IMR-90 (cell line): ENCODE measurements at regions not wholly inside any gene's neighbourhood (a gene's known extent, or its start where the extent isn't known, plus 50 kb on each side); places are given as distances from the start of the nearest gene placed in this dataset.

Experiments
- ATAC-seq: fragments of 200-7000 bp; cut with Tn5 transposase; 2 replicates; pipeline ENCODE4 v1.9.1; 2020; ENCODE audit warnings: low read depth, mild to moderate bottlenecking, moderate library complexity
- BruUV-seq: library from RNA; stranded (reverse); fragments of 400-500 nt; replicated peaks from 2 replicates; lab custom pipeline; 2021; lab: Mats Ljungman, UMichigan
- CTCF ChIA-PET: fragments of 300-600 bp; formaldehyde crosslinking; extraction: SDS; loops from one replicate; lab custom pipeline; 2021; ENCODE audit warnings: antibody characterized with exemption; lab: Yijun Ruan, JAX
- POLR2A ChIA-PET: fragments of 300-600 bp; sonication (Branson Sonifier 250); formaldehyde crosslinking; loops from one replicate; lab custom pipeline; 2022; ENCODE audit warnings: antibody characterized with exemption; ENCODE audit not compliant: unreplicated experiment; lab: Charles Lee
- DNase-seq: peaks from one replicate; pipeline ENCODE4 v3.0.0; 2013
- H2AFZ ChIP-seq: replicated peaks from 2 replicates; pipeline ENCODE3; 2013; ENCODE audit warnings: low read length, mild to moderate bottlenecking; ENCODE audit not compliant: poor library complexity
- H2AK5ac ChIP-seq: 2 replicates; pipeline ENCODE4 v1.6.1; 2013; ENCODE audit warnings: low read depth, low read length, inconsistent platforms
- H2AK9ac ChIP-seq: replicated peaks from 2 replicates; pipeline ENCODE3; 2013; ENCODE audit warnings: mild to moderate bottlenecking, low read depth, low read length, moderate library complexity; ENCODE audit not compliant: poor library complexity
- H2BK120ac ChIP-seq: 2 replicates; pipeline ENCODE4 v1.6.1; 2013; ENCODE audit warnings: low read depth, low read length, inconsistent platforms
- H2BK15ac ChIP-seq: 3 replicates; pipeline ENCODE4 v1.6.1; 2013; ENCODE audit warnings: low read depth, low read length, inconsistent platforms
- H2BK20ac ChIP-seq: 2 replicates; pipeline ENCODE4 v1.6.1; 2013; ENCODE audit warnings: low read depth, mild to moderate bottlenecking, inconsistent platforms, low read length, moderate library complexity
- H2BK5ac ChIP-seq: 2 replicates; pipeline ENCODE4 v1.6.1; 2013; ENCODE audit warnings: mild to moderate bottlenecking, low read depth, low read length, inconsistent platforms; ENCODE audit not compliant: poor library complexity, severe bottlenecking
- H3K14ac ChIP-seq: replicated peaks from 2 replicates; pipeline ENCODE4 v1.6.1; 2013; ENCODE audit warnings: low read depth, low read length, inconsistent platforms
- H3K18ac ChIP-seq: 2 replicates; pipeline ENCODE4 v1.6.1; 2013; ENCODE audit warnings: low read depth, low read length, control low read depth
- H3K23ac ChIP-seq: 2 replicates; pipeline ENCODE4 v1.6.1; 2013; ENCODE audit warnings: low read depth, low read length, inconsistent platforms
- H3K27ac ChIP-seq: 2 replicates; pipeline ENCODE4 v1.5.1; 2013; ENCODE audit warnings: mild to moderate bottlenecking, control low read depth, low read length; ENCODE audit not compliant: insufficient read depth
- H3K27me3 ChIP-seq: 2 replicates; pipeline ENCODE4 v1.6.1; 2013; ENCODE audit warnings: low read length; ENCODE audit not compliant: control insufficient read depth, insufficient read depth
- H3K36me3 ChIP-seq: 2 replicates; pipeline ENCODE4 v1.6.1; 2013; ENCODE audit warnings: low read length, mixed read lengths; ENCODE audit not compliant: control insufficient read depth, insufficient read depth
- H3K4ac ChIP-seq: 2 replicates; pipeline ENCODE4 v1.6.1; 2013; ENCODE audit warnings: low read depth, low read length, inconsistent platforms
- H3K4me1 ChIP-seq: 2 replicates; pipeline ENCODE4 v1.6.1; 2013; ENCODE audit warnings: low read length, mixed read lengths; ENCODE audit not compliant: control insufficient read depth, insufficient read depth
- H3K4me2 ChIP-seq: 2 replicates; pipeline ENCODE4 v1.6.1; 2013; ENCODE audit warnings: low read depth, mild to moderate bottlenecking, control low read depth, low read length, moderate library complexity
- H3K4me3 ChIP-seq: 2 replicates; pipeline ENCODE4 v1.5.1; 2013; ENCODE audit warnings: low read depth, mild to moderate bottlenecking, control low read depth, low read length, moderate library complexity; ENCODE audit not compliant: insufficient read depth
- H3K56ac ChIP-seq: 2 replicates; pipeline ENCODE4 v1.6.1; 2013; ENCODE audit warnings: low read length, inconsistent platforms; ENCODE audit not compliant: insufficient read depth; ENCODE audit errors: extremely low read depth
- H3K79me1 ChIP-seq, 2 experiments: 2 replicates each; pipeline ENCODE4 v1.6.1; 2013; ENCODE audit warnings: low read length in 2 of 2, inconsistent platforms in 1 of 2, low read depth in 1 of 2
- H3K9ac ChIP-seq: 2 replicates; pipeline ENCODE4 v1.6.1; 2013; ENCODE audit warnings: low read depth, low read length, control low read depth
- H3K9me1 ChIP-seq: 2 replicates; pipeline ENCODE4 v1.6.1; 2013; ENCODE audit warnings: low read length, inconsistent platforms; ENCODE audit not compliant: insufficient read depth
- H3K9me3 ChIP-seq: 2 replicates; pipeline ENCODE4 v1.6.1; 2013; ENCODE audit warnings: low read length; ENCODE audit not compliant: control insufficient read depth, insufficient read depth
- H4K20me1 ChIP-seq: 2 replicates; pipeline ENCODE4 v1.6.1; 2013; ENCODE audit warnings: low read length, inconsistent platforms; ENCODE audit not compliant: insufficient read depth
- H4K5ac ChIP-seq: 2 replicates; pipeline ENCODE4 v1.6.1; 2013; ENCODE audit warnings: mild to moderate bottlenecking, low read depth, low read length, control low read depth
- H4K8ac ChIP-seq, 2 experiments: 2 replicates each; pipeline ENCODE4 v1.6.1; 2013; ENCODE audit warnings: low read depth in 2 of 2, low read length in 2 of 2, control low read depth in 1 of 2, inconsistent platforms in 1 of 2
- H4K91ac ChIP-seq: 2 replicates; pipeline ENCODE4 v1.6.1; 2013; ENCODE audit warnings: low read depth, low read length, inconsistent platforms; ENCODE audit not compliant: insufficient read depth
- BHLHE40 ChIP-seq: fragments of 150-350 bp; IDR thresholded peaks from 2 replicates; pipeline ENCODE4 v1.6.1; 2016; ENCODE audit warnings: mild to moderate bottlenecking, low read depth, low read length
- CEBPB ChIP-seq: IDR thresholded peaks from 2 replicates; pipeline ENCODE4 v1.6.1; 2012; ENCODE audit warnings: low read depth, low read length, improper control_type of control experiment
- FOS ChIP-seq: fragments of 150-350 bp; IDR thresholded peaks from 2 replicates; pipeline ENCODE4 v1.6.1; 2016; ENCODE audit warnings: low read depth, low read length
- MAFK ChIP-seq: IDR thresholded peaks from 2 replicates; pipeline ENCODE4 v1.6.1; 2012; ENCODE audit warnings: low read depth, low read length, improper control_type of control experiment
- MAZ ChIP-seq: IDR thresholded peaks from 2 replicates; pipeline ENCODE4 v1.6.1; 2012; ENCODE audit warnings: low read depth, mild to moderate bottlenecking, low read length, improper control_type of control experiment, moderate library complexity, borderline replicate concordance
- MXI1 ChIP-seq: IDR thresholded peaks from 2 replicates; pipeline ENCODE4 v1.6.1; 2012; ENCODE audit warnings: low read depth, mild to moderate bottlenecking, low read length, moderate library complexity, borderline replicate concordance
- POLR2A ChIP-seq: IDR thresholded peaks from 2 replicates; pipeline ENCODE4 v1.6.1; 2012; ENCODE audit warnings: mild to moderate bottlenecking, low read depth, low read length
- RAD21 ChIP-seq: IDR thresholded peaks from 2 replicates; pipeline ENCODE4 v1.6.1; 2012; ENCODE audit warnings: low read length, improper control_type of control experiment
- SMC3 ChIP-seq: fragments of 150-350 bp; IDR thresholded peaks from 2 replicates; pipeline ENCODE4 v1.6.1; 2016; ENCODE audit warnings: low read depth, mild to moderate bottlenecking, antibody characterized with exemption, low read length, moderate library complexity
- USF2 ChIP-seq: fragments of 150-350 bp; IDR thresholded peaks from 2 replicates; pipeline ENCODE4 v1.6.1; 2017; ENCODE audit warnings: mild to moderate bottlenecking, antibody characterized with exemption, low read length, low read depth
- WGBS, 2 experiments: methylation state at CpG; one replicate each; pipeline versions ENCODE4 v1.1.5 to v1.1.7; 2013; ENCODE audit warnings: missing lambda C conversion rate in 2 of 2; ENCODE audit not compliant: insufficient read length in 1 of 2; ENCODE audit errors: extremely low coverage in 2 of 2; 5-methylcytosine and 5-hydroxymethylcytosine counted together
- dilution Hi-C: fragments of 300-500 bp; cut with HindIII; formaldehyde crosslinking; loops from one replicate; pipeline ENCODE4 v1.14.3; 2018; ENCODE audit warnings: low sequenced_read_pairs; ENCODE audit not compliant: unreplicated experiment
- in situ Hi-C: fragments of 300-500 bp; cut with MboI; formaldehyde crosslinking; loops from 3 replicates; pipeline ENCODE4 v1.14.3; 2019; ENCODE audit warnings: low sequenced_read_pairs, inconsistent platforms, mixed read lengths
- intact Hi-C: fragments of 100-400 bp; cut with micrococcal nuclease; formaldehyde crosslinking; loops from 2 replicates; pipeline ENCODE4 v1.10.0; 2022

- H3K9me3 ChIP-seq: no peaks in the 10 kb centered on the region
Observed at GRCh38 chr18:68035774-68036522, 519.4 kb upstream of the DSEL start.

More at GRCh38 chr18:68035774-68036522, 519.4 kb upstream of the DSEL start:
- peak overlapping the region; percentile 40; the same call in 1 of the 2 replicates for H2BK20ac ChIP-seq
- DNase-seq (peak; percentile 48), ATAC-seq (peak; percentile 54; the same call in 1 of the 2 replicates)
- H4K5ac ChIP-seq: peak overlapping the region; percentile 56
- H3K9ac ChIP-seq: no peak overlapping the region
- ChIA-PET POLR2A (no interaction called here), CTCF (interaction anchor here (0.6 to 1.1 kb wide), 4 partner anchors 8 to 208 kb away, joined by 3 to 4 read pairs (median 4); no protein-coding TSS in a partner anchor)
- peak overlapping the region; percentile 71 for H3K18ac ChIP-seq
- H3K4ac ChIP-seq: no peak overlapping the region
- H2AFZ ChIP-seq: peak overlapping the region; percentile 70
- H4K20me1 ChIP-seq: no peaks in the 10 kb centered on the region
- peak overlapping the region; percentile 34; the same call in 1 of the 2 replicates for H2BK120ac ChIP-seq
- no peaks in the 10 kb centered on the region for H3K9me1 ChIP-seq
- H3K4me1 ChIP-seq: peaks cover 4% of the 10 kb centered on the region
- no peaks in the 10 kb centered on the region for H3K27me3 ChIP-seq
- TF ChIP-seq POLR2A: no peak
- TF ChIP-seq BHLHE40: no peak
- no peak for TF ChIP-seq RAD21
- no peak for TF ChIP-seq MAFK
- no peak for TF ChIP-seq MAZ
- TF ChIP-seq MXI1: no peak
- no peak for TF ChIP-seq SMC3
- no peak for TF ChIP-seq FOS
- no peak for TF ChIP-seq CEBPB
- TF ChIP-seq USF2: no peak
- dilution Hi-C loops: no loop called here
- intact Hi-C loops: no loop called here
- H4K91ac ChIP-seq: no peak overlapping the region
- H2AK9ac ChIP-seq: no peak overlapping the region
- BruUV-seq: no TSS peak
- no peak overlapping the region for H3K56ac ChIP-seq
- H2BK5ac ChIP-seq: no peak overlapping the region
- H3K4me3 ChIP-seq: no peak overlapping the region
- 0 out of 4 replicates have a peak overlapping the region, but pooled peaks of 1 of the 2 experiments have one; percentile 1 for H4K8ac ChIP-seq
- no peak overlapping the region for H2BK15ac ChIP-seq
- WGBS, 2 experiments: no CpG with 5 or more reads among the region's 8 CpGs
- no peaks in the 10 kb centered on the region for H3K36me3 ChIP-seq
- in situ Hi-C loops: no loop called here
- no peak overlapping the region for H2AK5ac ChIP-seq
- H3K14ac ChIP-seq: 0 out of 2 replicates have a peak overlapping the region, but pooled peaks have one; percentile 4
- H3K79me1 ChIP-seq: no peaks in the 10 kb centered on the region
- H3K23ac ChIP-seq: no peak overlapping the region
- H3K27ac ChIP-seq: peak overlapping the region; percentile 62; the same call in 1 of the 2 replicates
- H3K4me2 ChIP-seq: no peak overlapping the region; the same call in 1 of the 2 replicates
